Upper lobe of left lung (tissue), 6 donors: ENCODE measurements at regions not wholly inside any gene's neighbourhood (a gene's known extent, or its start where the extent isn't known, plus 50 kb on each side); places are given as distances from the start of the nearest gene placed in this dataset.

Experiments used
- ATAC-seq, 2 donors: fragments of 200-7000 bp; cut with Tn5 transposase; one replicate each; pipeline ENCODE4 v1.9.1; 2022; ENCODE audit warnings: mild to moderate bottlenecking in 2 of 2, moderate library complexity in 2 of 2; ENCODE audit not compliant: low FRiP score in 2 of 2
- DNase-seq, 2 donors: peaks; one replicate each; pipeline ENCODE4 v3.0.0-alpha.2; 2019 to 2020
- H3K27ac ChIP-seq, 4 donors: fragments of 200-600 bp; sonication (generic); one replicate each; pipeline ENCODE4 v1.5.1; 2016 to 2019
- H3K27me3 ChIP-seq, 4 donors: fragments of 200-600 bp; sonication (generic); one replicate each; pipeline ENCODE4 v1.5.1; 2017 to 2019
- H3K36me3 ChIP-seq, 4 donors: fragments of 200-600 bp; sonication (generic); one replicate each; pipeline ENCODE4 v1.5.1; 2016 to 2019
- H3K4me1 ChIP-seq, 4 donors: fragments of 200-600 bp; sonication (generic); one replicate each; pipeline ENCODE4 v1.5.1; 2018 to 2019
- H3K4me3 ChIP-seq, 4 donors: fragments of 200-600 bp; sonication (generic); one replicate each; pipeline ENCODE4 v1.5.1; 2017 to 2019; ENCODE audit warnings: mild to moderate bottlenecking in 2 of 4, moderate library complexity in 1 of 4
- H3K9me3 ChIP-seq, 4 donors: fragments of 200-600 bp; sonication (generic); one replicate each; pipeline ENCODE4 v1.5.1; 2018 to 2019
- CTCF ChIP-seq, 6 experiments: fragments of 450-650 bp in 4 of 6; fragments of 200-600 bp in 2 of 6; sonication (generic) in 2 of 6; IDR thresholded peaks; one replicate each; pipeline ENCODE4 v1.5.1; 2016 to 2019; ENCODE audit warnings: antibody characterized with exemption in 6 of 6
- EP300 ChIP-seq, 4 donors: sonication (generic); formaldehyde crosslinking; IDR thresholded peaks; one replicate each; pipeline ENCODE4 v1.5.1; 2017; ENCODE audit warnings: antibody characterized with exemption in 4 of 4, control low read depth in 2 of 4
- POLR2A ChIP-seq, 4 donors: fragments of 450-650 bp; IDR thresholded peaks; one replicate each; pipeline ENCODE4 v1.5.1; 2016 to 2017; ENCODE audit warnings: antibody characterized with exemption in 4 of 4, mild to moderate bottlenecking in 2 of 4
- POLR2AphosphoS5 ChIP-seq, 2 donors: sonication (generic); formaldehyde crosslinking; IDR thresholded peaks; one replicate each; pipeline ENCODE4 v1.5.1; 2017; ENCODE audit warnings: antibody characterized with exemption in 2 of 2
- WGBS, 2 donors: methylation state at CpG; one replicate each; pipeline ENCODE4 v1.1.5; 2017 to 2018; 5-methylcytosine and 5-hydroxymethylcytosine counted together
- donor health status: DM: no; HTN: no; CAD: no; lungs with moderate emphysema.
- donor health status: DM: no; HTN: yes; CAD: no; lungs with severe emphysema.

GRCh38 chr2:177064422-177064821, 148.2 kb upstream of the HNRNPA3 start:
- ATAC-seq (no peak), DNase-seq (no peak)
- no peaks in the 10 kb centered on the region for H3K9me3 ChIP-seq
- H3K4me1 ChIP-seq = no peaks in the 10 kb centered on the region
- no peaks in the 10 kb centered on the region for H3K27me3 ChIP-seq
- no peak for TF ChIP-seq POLR2A (IDR thresholded peaks at IDR 0.05)
- TF ChIP-seq POLR2AphosphoS5 (IDR thresholded peaks at IDR 0.05) = no peak
- TF ChIP-seq EP300 (IDR thresholded peaks at IDR 0.05) = no peak
- no peak for TF ChIP-seq CTCF (IDR thresholded peaks at IDR 0.05)
- H3K36me3 ChIP-seq = no peaks in the 10 kb centered on the region
- WGBS, 2 donors = 71 to 73% methylated on average over 4 of the region's 4 CpGs
- H3K27ac ChIP-seq = no peak overlapping the region
- no peak overlapping the region for H3K4me3 ChIP-seq

- TF ChIP-seq POLR2AphosphoS5 (IDR thresholded peaks at IDR 0.05) (no peak), CTCF (IDR thresholded peaks at IDR 0.05) (no peak), POLR2A (IDR thresholded peaks at IDR 0.05) (no peak), EP300 (IDR thresholded peaks at IDR 0.05) (no peak)
- ATAC-seq (no peak), DNase-seq (no peak)
- WGBS, 2 donors = 87 to 88% methylated on average over 1 of the region's 1 CpG
- no peak overlapping the region for H3K27ac ChIP-seq
- H3K4me3 ChIP-seq = no peak overlapping the region
- H3K36me3 ChIP-seq = no peaks in the 10 kb centered on the region
- no peaks in the 10 kb centered on the region for H3K4me1 ChIP-seq
- no peaks in the 10 kb centered on the region for H3K9me3 ChIP-seq
- no peaks in the 10 kb centered on the region for H3K27me3 ChIP-seq
Measured at GRCh38 chr2:177068967-177069366, 143.6 kb upstream of the HNRNPA3 start.

- Histone ChIP-seq H3K4me1 (no peaks in the 10 kb centered on the region), H3K27ac (no peak overlapping the region), H3K4me3 (no peak overlapping the region), H3K9me3 (no peaks in the 10 kb centered on the region), H3K36me3 (no peaks in the 10 kb centered on the region), H3K27me3 (no peaks in the 10 kb centered on the region)
- no peak for ATAC-seq
- 75 to 84% methylated on average over 2 of the region's 2 CpGs for WGBS, 2 donors
- DNase-seq = no peak
- TF ChIP-seq POLR2A (IDR thresholded peaks at IDR 0.05) = no peak
- no peak for TF ChIP-seq EP300 (IDR thresholded peaks at IDR 0.05)
- no peak for TF ChIP-seq POLR2AphosphoS5 (IDR thresholded peaks at IDR 0.05)
- no peak for TF ChIP-seq CTCF (IDR thresholded peaks at IDR 0.05)
Measured at GRCh38 chr2:177072090-177072489, 140.5 kb upstream of the HNRNPA3 start.

GRCh38 chr2:177073611-177074010, 139.0 kb upstream of the HNRNPA3 start:
- Histone ChIP-seq H3K27ac (no peak overlapping the region), H3K4me3 (no peak overlapping the region), H3K4me1 (no peaks in the 10 kb centered on the region), H3K9me3 (no peaks in the 10 kb centered on the region), H3K36me3 (no peaks in the 10 kb centered on the region), H3K27me3 (no peaks in the 10 kb centered on the region)
- DNase-seq (no peak), ATAC-seq (no peak)
- TF ChIP-seq EP300 (IDR thresholded peaks at IDR 0.05) = no peak

- 84% methylated on average over 5 of the region's 5 CpGs for WGBS, 2 donors
- DNase-seq (no peak), ATAC-seq (no peak)
- H3K9me3 ChIP-seq = no peaks in the 10 kb centered on the region
- H3K27me3 ChIP-seq = no peaks in the 10 kb centered on the region
- TF ChIP-seq EP300 (IDR thresholded peaks at IDR 0.05) (no peak), POLR2A (IDR thresholded peaks at IDR 0.05) (no peak), CTCF (IDR thresholded peaks at IDR 0.05) (no peak), POLR2AphosphoS5 (IDR thresholded peaks at IDR 0.05) (no peak)
- no peaks in the 10 kb centered on the region for H3K36me3 ChIP-seq
- no peaks in the 10 kb centered on the region for H3K4me1 ChIP-seq
- no peak overlapping the region for H3K4me3 ChIP-seq
- H3K27ac ChIP-seq = no peak overlapping the region
Measured at GRCh38 chr2:177074099-177074710, 138.4 kb upstream of the HNRNPA3 start.
